CD4-positive, CD25-positive, alpha-beta regulatory T cell (primary cell): ENCODE measurements at regions not wholly inside any gene's neighbourhood (a gene's known extent, or its start where the extent isn't known, plus 50 kb on each side); places are given as distances from the start of the nearest gene placed in this dataset.
A peak's percentile ranks its signal among the peaks of the same experiment; 100 is the strongest.

ENCODE experiments used
- ATAC-seq, 2 donors: fragments of 150-1000 bp; cut with Tn5 transposase; one replicate each; pipeline ENCODE4 v1.10.0; 2021; ENCODE audit warnings: low read depth in 2 of 2, moderate number of reproducible peaks in 2 of 2, moderate library complexity in 1 of 2
- DNase-seq, 3 donors: peaks; one replicate each; pipeline versions ENCODE4 v3.0.0 to v3.0.0-alpha.2; 2012 to 2022; ENCODE audit warnings: mixed read lengths in 1 of 3
- H3K27ac ChIP-seq: one replicate; pipeline ENCODE4 v1.7.0; 2013; ENCODE audit warnings: mild to moderate bottlenecking, low read length; ENCODE audit not compliant: insufficient read depth, poor library complexity, severe bottlenecking
- H3K27me3 ChIP-seq: one replicate; pipeline ENCODE4 v1.7.0; 2013; ENCODE audit warnings: low read length; ENCODE audit not compliant: control insufficient read depth, insufficient read depth
- H3K36me3 ChIP-seq: one replicate; pipeline ENCODE4 v1.7.0; 2013; ENCODE audit warnings: mild to moderate bottlenecking, low read length, moderate library complexity; ENCODE audit not compliant: control insufficient read depth, insufficient read depth
- H3K4me1 ChIP-seq: 2 replicates; pipeline ENCODE4 v1.7.0; 2013; ENCODE audit warnings: mild to moderate bottlenecking, low read length; ENCODE audit not compliant: insufficient read depth, control insufficient read depth, poor library complexity, severe bottlenecking
- H3K4me3 ChIP-seq: one replicate; pipeline ENCODE4 v1.7.0; 2013; ENCODE audit warnings: low read depth, mild to moderate bottlenecking, low read length, moderate library complexity
- H3K9me3 ChIP-seq, 2 experiments: 1 replicate in 1 of 2; 2 replicates in 1 of 2; pipeline ENCODE4 v1.7.0; 2013; ENCODE audit warnings: low read length in 2 of 2, mild to moderate bottlenecking in 1 of 2, moderate library complexity in 1 of 2; ENCODE audit not compliant: control insufficient read depth in 2 of 2
- H3K27ac Mint-ChIP-seq, 3 donors: one replicate each; pipeline ENCODE4 v1.8.0; 2020 to 2022; ENCODE audit warnings: mild to moderate bottlenecking in 3 of 3, mixed read lengths in 3 of 3, moderate library complexity in 2 of 3
- H3K27me3 Mint-ChIP-seq: one replicate; pipeline ENCODE4 v1.8.0; 2022; ENCODE audit warnings: mild to moderate bottlenecking, mixed read lengths
- H3K36me3 Mint-ChIP-seq: one replicate; pipeline ENCODE4 v1.8.0; 2020; ENCODE audit warnings: mixed read lengths
- H3K4me1 Mint-ChIP-seq, 4 donors: one replicate each; pipeline ENCODE4 v1.8.0; 2020 to 2022; ENCODE audit warnings: mixed read lengths in 4 of 4, mild to moderate bottlenecking in 1 of 4
- H3K4me3 Mint-ChIP-seq, 4 donors: one replicate each; pipeline ENCODE4 v1.8.0; 2020 to 2022; ENCODE audit warnings: mild to moderate bottlenecking in 4 of 4, mixed read lengths in 4 of 4, moderate library complexity in 3 of 4
- H3K9me3 Mint-ChIP-seq, 7 donors: one replicate each; pipeline ENCODE4 v1.8.0; 2020 to 2022; ENCODE audit warnings: mixed read lengths in 7 of 7, mild to moderate bottlenecking in 3 of 7, moderate library complexity in 2 of 7

DNA sequence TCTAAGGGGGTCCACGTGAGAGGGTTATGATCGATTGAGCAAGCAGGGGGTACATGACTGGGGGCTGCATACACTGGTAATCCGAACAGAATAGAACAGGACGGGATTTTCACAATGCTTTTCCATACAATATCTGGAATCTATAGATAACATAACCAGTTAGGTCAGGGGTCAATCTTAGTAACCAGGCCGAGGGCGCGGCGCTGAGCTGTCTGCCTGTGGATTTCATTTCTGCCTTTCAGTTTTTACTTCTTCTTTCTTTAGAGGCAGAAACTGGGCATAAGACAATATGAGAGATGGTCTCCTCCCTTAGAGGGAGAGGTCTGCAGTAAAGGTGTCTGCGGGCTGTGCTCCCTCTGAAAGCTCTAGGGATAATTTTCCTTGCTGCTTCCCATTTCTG is 261.3 kb downstream of the XXYLT1 start:
- Mint-ChIP-seq H3K27me3 (peaks cover 23% of the 10 kb centered on the region), H3K4me3 (no peak overlapping the region), H3K4me1 (no peaks in the 10 kb centered on the region), H3K9me3 (no peaks in the 10 kb centered on the region), H3K36me3 (no peaks in the 10 kb centered on the region), H3K27ac (no peak overlapping the region)
- Histone ChIP-seq H3K9me3 (no peaks in the 10 kb centered on the region), H3K27ac (no peak overlapping the region), H3K27me3 (peaks cover 7% of the 10 kb centered on the region), H3K36me3 (no peaks in the 10 kb centered on the region), H3K4me3 (no peak overlapping the region), H3K4me1 (no peaks in the 10 kb centered on the region)
- DNase-seq (no peak), ATAC-seq (no peak)

DNA sequence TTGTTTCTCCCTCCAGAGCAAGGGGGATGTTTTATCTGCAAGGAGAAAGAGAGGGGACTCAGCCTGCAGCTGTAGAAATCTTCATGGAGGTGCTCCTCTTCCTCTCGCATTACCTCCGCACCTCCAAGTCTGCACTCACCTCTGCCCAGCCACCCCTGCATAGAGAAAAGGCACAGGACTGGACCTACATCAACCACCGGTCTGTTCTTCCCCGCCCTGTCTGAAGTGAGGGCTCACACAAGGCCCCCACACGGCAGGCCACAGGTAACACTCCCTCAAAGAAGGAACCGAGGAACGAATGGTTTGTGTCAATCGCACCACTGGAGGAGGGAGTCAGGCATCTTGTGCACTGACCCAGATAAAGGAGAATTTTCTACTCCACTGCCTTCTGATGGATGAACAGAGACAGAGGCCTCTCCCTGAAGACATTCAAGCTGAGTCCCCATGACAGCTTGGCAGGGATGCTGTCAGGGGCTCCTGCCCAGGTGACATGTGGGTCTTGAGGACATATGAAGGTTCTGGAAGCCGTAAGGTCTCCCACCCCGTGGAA is 260.3 kb downstream of the XXYLT1 start:
- Histone ChIP-seq H3K27me3 (peaks cover 7% of the 10 kb centered on the region), H3K4me3 (no peak overlapping the region), H3K36me3 (no peaks in the 10 kb centered on the region), H3K4me1 (no peaks in the 10 kb centered on the region), H3K27ac (no peak overlapping the region), H3K9me3 (no peaks in the 10 kb centered on the region)
- peaks cover 17% of the 10 kb centered on the region for H3K27me3 Mint-ChIP-seq
- DNase-seq (no peak), ATAC-seq (no peak)
- H3K4me3 Mint-ChIP-seq, result no peak overlapping the region
- H3K36me3 Mint-ChIP-seq, result no peaks in the 10 kb centered on the region
- no peaks in the 10 kb centered on the region for H3K9me3 Mint-ChIP-seq
- H3K27ac Mint-ChIP-seq, result no peak overlapping the region
- H3K4me1 Mint-ChIP-seq, result peaks cover 0 to 4% (median 2%) of the 10 kb centered on the region in 4 donors

DNA sequence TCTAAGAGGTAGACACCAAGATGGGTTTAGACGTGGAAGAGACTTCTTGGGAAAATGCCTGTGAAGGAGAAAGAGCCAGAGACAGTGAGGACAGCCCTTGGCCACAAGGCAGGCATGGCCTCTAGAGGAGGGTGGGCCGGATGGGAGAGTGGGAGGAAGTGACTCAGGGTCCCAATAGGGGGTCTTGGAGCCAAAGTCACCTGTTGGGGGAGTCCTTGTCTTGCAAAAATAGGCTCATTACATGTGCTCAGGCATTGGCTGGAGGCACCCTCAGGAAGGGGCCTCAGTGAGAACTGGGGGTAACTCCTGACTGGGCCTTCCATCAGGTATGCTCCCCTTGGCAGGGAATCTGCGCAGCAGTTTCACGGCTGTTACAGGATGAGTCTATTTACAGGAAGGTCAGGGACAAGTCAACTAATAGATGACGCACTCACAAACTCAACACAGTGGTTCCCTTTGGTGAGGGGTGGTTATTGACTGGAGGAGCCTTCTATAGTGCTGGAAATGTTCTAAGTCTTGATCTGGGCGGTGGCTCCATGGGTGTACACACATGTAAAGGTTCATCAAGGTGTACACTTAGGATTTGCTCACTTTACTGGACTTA is 259.6 kb downstream of the XXYLT1 start:
- H3K36me3 ChIP-seq, result no peaks in the 10 kb centered on the region
- Mint-ChIP-seq H3K9me3 (no peaks in the 10 kb centered on the region), H3K27ac (no peak overlapping the region), H3K4me1 (peaks cover 0 to 4% (median 2%) of the 10 kb centered on the region in 4 donors), H3K27me3 (peaks cover 14% of the 10 kb centered on the region), H3K36me3 (no peaks in the 10 kb centered on the region), H3K4me3 (no peak overlapping the region)
- ATAC-seq, result no peak
- H3K27ac ChIP-seq, result no peak overlapping the region
- no peaks in the 10 kb centered on the region for H3K4me1 ChIP-seq
- H3K9me3 ChIP-seq, result no peaks in the 10 kb centered on the region
- H3K27me3 ChIP-seq, result peaks cover 7% of the 10 kb centered on the region
- H3K4me3 ChIP-seq, result no peak overlapping the region
- DNase-seq, result no peak

DNA sequence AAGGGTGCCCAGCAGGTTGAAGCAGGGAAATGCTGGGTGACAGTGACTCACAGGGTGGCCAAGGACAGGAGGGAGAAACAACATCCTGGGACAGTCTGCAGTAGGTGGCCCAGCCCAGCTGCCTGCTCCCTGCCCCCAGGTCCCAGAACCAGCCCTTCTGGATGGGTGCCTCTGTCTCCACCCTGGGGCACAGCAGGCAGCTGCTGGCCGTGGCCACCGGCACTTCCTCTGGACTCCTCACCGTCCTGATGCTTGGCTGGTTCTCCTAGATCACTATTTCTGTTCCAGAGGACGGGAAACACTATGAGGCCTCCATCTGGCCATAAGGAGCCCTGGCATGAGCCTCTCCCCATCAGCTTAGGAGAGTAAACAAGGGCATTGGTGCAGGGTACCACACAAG is 258.9 kb downstream of the XXYLT1 start:
- no peak overlapping the region for H3K4me3 Mint-ChIP-seq
- H3K27ac Mint-ChIP-seq, result no peak overlapping the region
- Histone ChIP-seq H3K27me3 (peaks cover 7% of the 10 kb centered on the region), H3K36me3 (no peaks in the 10 kb centered on the region), H3K27ac (no peak overlapping the region), H3K9me3 (no peaks in the 10 kb centered on the region), H3K4me1 (no peaks in the 10 kb centered on the region), H3K4me3 (no peak overlapping the region)
- no peaks in the 10 kb centered on the region for H3K36me3 Mint-ChIP-seq
- H3K27me3 Mint-ChIP-seq, result peaks cover 10% of the 10 kb centered on the region
- H3K4me1 Mint-ChIP-seq, result peaks cover 0 to 4% (median 2%) of the 10 kb centered on the region in 4 donors
- no peak for ATAC-seq
- no peaks in the 10 kb centered on the region for H3K9me3 Mint-ChIP-seq
- DNase-seq, result no peak

- H3K36me3 Mint-ChIP-seq, result no peaks in the 10 kb centered on the region
- peaks cover 0 to 4% (median 2%) of the 10 kb centered on the region in 4 donors for H3K4me1 Mint-ChIP-seq
- H3K9me3 ChIP-seq, result no peaks in the 10 kb centered on the region
- H3K36me3 ChIP-seq, result no peaks in the 10 kb centered on the region
- no peak overlapping the region for H3K4me3 Mint-ChIP-seq
- ATAC-seq, result no peak
- H3K27ac Mint-ChIP-seq, result no peak overlapping the region
- no peak overlapping the region for H3K4me3 ChIP-seq
- no peak for DNase-seq
- peaks cover 7% of the 10 kb centered on the region for H3K27me3 ChIP-seq
- peaks cover 14% of the 10 kb centered on the region for H3K27me3 Mint-ChIP-seq
- H3K4me1 ChIP-seq, result no peaks in the 10 kb centered on the region
- H3K27ac ChIP-seq, result no peak overlapping the region
- H3K9me3 Mint-ChIP-seq, result no peaks in the 10 kb centered on the region
Measured at GRCh38 chr3:195012571-195012970, 258.4 kb downstream of the XXYLT1 start.

DNA sequence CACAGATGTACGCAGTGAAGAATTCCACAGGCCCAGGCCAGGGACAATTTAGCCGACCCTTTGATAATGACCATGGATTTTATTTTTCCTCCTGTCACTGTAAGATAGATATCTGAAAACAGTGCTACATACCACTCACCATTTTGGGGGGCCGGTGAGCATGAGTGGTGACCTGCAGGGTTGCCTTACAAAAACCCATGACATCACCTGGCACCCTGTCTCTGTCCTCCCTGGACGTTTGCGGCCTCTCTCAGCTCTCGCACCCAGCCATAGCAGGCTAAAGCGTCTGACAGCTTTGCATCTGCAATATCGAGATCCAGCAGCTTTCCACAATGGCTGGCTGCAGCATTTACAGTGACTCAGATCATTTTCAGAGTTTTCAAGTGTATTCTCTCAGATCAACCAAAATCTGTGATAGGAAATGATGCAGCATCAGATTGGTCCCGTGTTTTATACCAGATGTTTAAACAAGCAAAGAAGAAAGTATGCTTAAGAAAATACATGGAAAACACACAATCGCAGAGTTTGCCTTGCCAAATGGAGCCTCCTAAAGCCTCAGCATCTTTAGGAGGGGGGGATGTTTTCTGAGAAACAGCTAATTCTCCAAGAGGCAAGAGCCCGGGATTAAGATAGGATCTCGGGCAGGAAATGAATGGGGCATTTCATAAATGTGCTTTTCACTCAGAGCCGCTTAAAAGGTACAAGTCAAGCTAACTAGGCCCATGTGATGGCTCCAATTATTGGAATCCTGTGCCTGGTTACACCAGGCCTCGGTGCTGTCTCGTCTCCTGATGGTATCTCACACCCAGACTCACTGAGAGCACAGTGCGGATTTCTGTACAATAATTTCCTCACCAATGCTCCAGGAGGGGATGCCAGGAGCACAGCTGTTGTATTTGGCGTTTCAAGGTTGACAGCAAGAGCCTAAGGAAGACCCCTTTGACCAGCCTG is 257.3 kb downstream of the XXYLT1 start:
- Histone ChIP-seq H3K36me3 (no peaks in the 10 kb centered on the region), H3K4me1 (no peaks in the 10 kb centered on the region), H3K9me3 (no peaks in the 10 kb centered on the region), H3K27me3 (peaks cover 5% of the 10 kb centered on the region), H3K27ac (no peak overlapping the region), H3K4me3 (no peak overlapping the region)
- Mint-ChIP-seq H3K27me3 (peaks cover 10% of the 10 kb centered on the region), H3K27ac (no peak overlapping the region), H3K36me3 (no peaks in the 10 kb centered on the region), H3K4me1 (peaks cover 0 to 4% (median 2%) of the 10 kb centered on the region in 4 donors), H3K9me3 (no peaks in the 10 kb centered on the region), H3K4me3 (no peak overlapping the region)
- DNase-seq (no peak), ATAC-seq (no peak)

GRCh38 chr3:195015021-195015420 is 255.9 kb downstream of the XXYLT1 start:
- H3K4me3 ChIP-seq, result no peak overlapping the region
- no peaks in the 10 kb centered on the region for H3K36me3 Mint-ChIP-seq
- no peak for DNase-seq
- H3K27ac Mint-ChIP-seq, result peak overlapping the region in 2 of 3 donors; percentile 2 to 11
- H3K9me3 ChIP-seq, result no peaks in the 10 kb centered on the region
- H3K4me3 Mint-ChIP-seq, result no peak overlapping the region
- H3K27me3 ChIP-seq, result peaks cover 8% of the 10 kb centered on the region
- H3K27ac ChIP-seq, result no peak overlapping the region
- H3K9me3 Mint-ChIP-seq, result no peaks in the 10 kb centered on the region
- peaks cover 0 to 4% (median 2%) of the 10 kb centered on the region in 4 donors for H3K4me1 Mint-ChIP-seq
- H3K36me3 ChIP-seq, result no peaks in the 10 kb centered on the region
- no peak for ATAC-seq
- no peaks in the 10 kb centered on the region for H3K4me1 ChIP-seq
- peaks cover 17% of the 10 kb centered on the region for H3K27me3 Mint-ChIP-seq
